H9 (cell line): ENCODE measurements at regions not wholly inside any gene's neighbourhood (a gene's known extent, or its start where the extent isn't known, plus 50 kb on each side); places are given as distances from the start of the nearest gene placed in this dataset.

Source experiments
- DNase-seq: peaks from one replicate; pipeline ENCODE4 v3.0.0-alpha.2; 2017
- H2AFZ ChIP-seq: one replicate; pipeline ENCODE4 v1.6.1; 2013; ENCODE audit warnings: mild to moderate bottlenecking, low read length, control low read depth, moderate library complexity
- H2AK5ac ChIP-seq: 2 replicates; pipeline ENCODE4 v1.6.1; 2013; ENCODE audit warnings: low read length, control low read depth, mixed read lengths; ENCODE audit not compliant: insufficient read length
- H2BK120ac ChIP-seq: one replicate; pipeline ENCODE4 v1.6.1; 2013; ENCODE audit warnings: low read depth, mild to moderate bottlenecking, low read length, control low read depth, inconsistent platforms; ENCODE audit not compliant: poor library complexity, severe bottlenecking
- H2BK12ac ChIP-seq: 2 replicates; pipeline ENCODE4 v1.6.1; 2013; ENCODE audit warnings: low read length, control low read depth, mixed read lengths, low read depth; ENCODE audit not compliant: insufficient read length
- H2BK15ac ChIP-seq: 2 replicates; pipeline ENCODE4 v1.6.1; 2013; ENCODE audit warnings: low read depth, low read length, control low read depth
- H2BK20ac ChIP-seq: one replicate; pipeline ENCODE4 v1.6.1; 2013; ENCODE audit warnings: low read depth, mild to moderate bottlenecking, low read length, control low read depth, inconsistent platforms; ENCODE audit not compliant: poor library complexity, severe bottlenecking
- H2BK5ac ChIP-seq: 2 replicates; pipeline ENCODE4 v1.6.1; 2013; ENCODE audit warnings: low read length, control low read depth, mixed read lengths; ENCODE audit not compliant: insufficient read length
- H3K14ac ChIP-seq: 2 replicates; pipeline ENCODE4 v1.6.1; 2013; ENCODE audit warnings: low read length, control low read depth; ENCODE audit not compliant: insufficient read depth
- H3K18ac ChIP-seq: 2 replicates; pipeline ENCODE4 v1.6.1; 2013; ENCODE audit warnings: low read depth, mild to moderate bottlenecking, mixed read lengths, low read length, control low read depth; ENCODE audit not compliant: insufficient read length
- H3K23ac ChIP-seq: 2 replicates; pipeline ENCODE4 v1.6.1; 2013; ENCODE audit warnings: low read length, control low read depth, mixed read lengths, low read depth; ENCODE audit not compliant: insufficient read length
- H3K23me2 ChIP-seq: 2 replicates; pipeline ENCODE4 v1.6.1; 2013; ENCODE audit warnings: low read depth, mild to moderate bottlenecking, mixed read lengths, low read length, control low read depth; ENCODE audit not compliant: insufficient read length, poor library complexity, severe bottlenecking
- H3K27ac ChIP-seq: 2 replicates; pipeline ENCODE4 v1.5.1; 2013; ENCODE audit warnings: low read length, control low read depth, mixed read lengths, low read depth; ENCODE audit not compliant: insufficient read length
- H3K27me3 ChIP-seq: 2 replicates; pipeline ENCODE4 v1.6.1; 2013; ENCODE audit warnings: low read length, control low read depth, inconsistent platforms; ENCODE audit not compliant: insufficient read depth
- H3K4ac ChIP-seq: 2 replicates; pipeline ENCODE4 v1.6.1; 2013; ENCODE audit warnings: low read depth, mild to moderate bottlenecking, control low read depth, inconsistent platforms, low read length, moderate library complexity
- H3K4me1 ChIP-seq: 2 replicates; pipeline ENCODE4 v1.6.1; 2013; ENCODE audit warnings: low read length, control low read depth, inconsistent platforms; ENCODE audit not compliant: insufficient read depth
- H3K4me2 ChIP-seq: 2 replicates; pipeline ENCODE4 v1.6.1; 2013; ENCODE audit warnings: low read length, control low read depth, mixed read lengths; ENCODE audit not compliant: insufficient read length, insufficient read depth
- H3K56ac ChIP-seq: 2 replicates; pipeline ENCODE4 v1.6.1; 2013; ENCODE audit warnings: low read depth, mild to moderate bottlenecking, mixed read lengths, low read length, control low read depth; ENCODE audit not compliant: insufficient read length
- H3K79me1 ChIP-seq: 2 replicates; pipeline ENCODE4 v1.6.1; 2013; ENCODE audit warnings: low read depth, mild to moderate bottlenecking, moderate library complexity, low read length, control low read depth, inconsistent platforms; ENCODE audit not compliant: insufficient read depth, poor library complexity, severe bottlenecking
- H3K79me2 ChIP-seq: 2 replicates; pipeline ENCODE4 v1.6.1; 2013; ENCODE audit warnings: low read length, control low read depth, inconsistent platforms; ENCODE audit not compliant: insufficient read depth
- H3K9ac ChIP-seq: 2 replicates; pipeline ENCODE4 v1.6.1; 2013; ENCODE audit warnings: low read length, control low read depth, mixed read lengths; ENCODE audit not compliant: insufficient read length; ENCODE audit errors: extremely low read depth
- H3K9me3 ChIP-seq: one replicate; pipeline ENCODE4 v1.6.1; 2013; ENCODE audit warnings: low read depth, low read length, inconsistent platforms; ENCODE audit not compliant: control insufficient read depth
- H3T11ph ChIP-seq: one replicate; pipeline ENCODE4 v1.6.1; 2013; ENCODE audit warnings: mild to moderate bottlenecking, low read length, control low read depth, inconsistent platforms
- H4K20me1 ChIP-seq: one replicate; pipeline ENCODE4 v1.6.1; 2013; ENCODE audit not compliant: control insufficient read depth, insufficient read length, insufficient read depth
- H4K5ac ChIP-seq: 2 replicates; pipeline ENCODE4 v1.6.1; 2013; ENCODE audit warnings: low read depth, mild to moderate bottlenecking, mixed read lengths, low read length, control low read depth; ENCODE audit not compliant: insufficient read length
- H4K8ac ChIP-seq: replicated peaks from 2 replicates; pipeline ENCODE4 v1.6.1; 2013; ENCODE audit warnings: low read length, control low read depth, mixed read lengths, low read depth; ENCODE audit not compliant: insufficient read length
- H4K91ac ChIP-seq: 2 replicates; pipeline ENCODE4 v1.6.1; 2013; ENCODE audit warnings: low read depth, mild to moderate bottlenecking, moderate library complexity, mixed read lengths, low read length, control low read depth; ENCODE audit not compliant: insufficient read length
- H3K27ac Mint-ChIP-seq, 3 experiments: 2 replicates in 2 of 3; 3 replicates in 1 of 3; pipeline ENCODE4 v1.8.0; 2020 to 2021; ENCODE audit warnings: mixed read lengths in 3 of 3, mild to moderate bottlenecking in 1 of 3, moderate library complexity in 1 of 3
- H3K27me3 Mint-ChIP-seq: 2 replicates; pipeline ENCODE4 v1.8.0; 2021; ENCODE audit warnings: low read depth, mild to moderate bottlenecking, moderate library complexity, mixed read lengths
- H3K36me3 Mint-ChIP-seq, 3 experiments: 2 replicates in 2 of 3; 3 replicates in 1 of 3; pipeline ENCODE4 v1.8.0; 2020 to 2021; ENCODE audit warnings: low read depth in 3 of 3, mixed read lengths in 3 of 3; ENCODE audit not compliant: insufficient read depth in 1 of 3
- H3K4me1 Mint-ChIP-seq, 2 experiments: 2 replicates each; pipeline ENCODE4 v1.8.0; 2020; ENCODE audit warnings: mixed read lengths in 2 of 2
- H3K4me3 Mint-ChIP-seq, 2 experiments: 2 replicates in 1 of 2; 3 replicates in 1 of 2; pipeline ENCODE4 v1.8.0; 2020 to 2021; ENCODE audit warnings: mild to moderate bottlenecking in 2 of 2, mixed read lengths in 2 of 2, moderate library complexity in 1 of 2
- H3K9me3 Mint-ChIP-seq, 2 experiments: 2 replicates in 1 of 2; 3 replicates in 1 of 2; pipeline ENCODE4 v1.8.0; 2020; ENCODE audit warnings: mild to moderate bottlenecking in 2 of 2, mixed read lengths in 2 of 2, moderate library complexity in 1 of 2
- CTCF ChIP-seq: fragments of 200-600 bp; sonication (generic); conservative IDR thresholded peaks from 3 replicates; pipeline ENCODE4 v1.8.0; 2021; ENCODE audit warnings: antibody characterized with exemption, mild to moderate bottlenecking
- WGBS: extraction: QIAGEN DNeasy Blood & Tissue Kit; methylation state at CpG from one replicate; pipeline ENCODE4 v1.1.7; 2013; ENCODE audit warnings: missing lambda C conversion rate, low lambda C conversion rate, mixed read lengths; ENCODE audit not compliant: insufficient read length; ENCODE audit errors: extremely low coverage; 5-methylcytosine and 5-hydroxymethylcytosine counted together

GRCh38 chrX:23187819-23188218, 146.8 kb upstream of the PTCHD1 start:
- no peak for DNase-seq
- Histone ChIP-seq H3K4me1 (no peaks in the 10 kb centered on the region), H4K5ac (no peak overlapping the region), H2AK5ac (no peak overlapping the region), H3K4ac (no peak overlapping the region), H4K8ac (no peak overlapping the region), H3K9me3 (no peaks in the 10 kb centered on the region), H3K56ac (no peak overlapping the region), H2BK12ac (no peak overlapping the region), H2BK5ac (no peak overlapping the region), H3K27ac (no peak overlapping the region), H3K23ac (no peak overlapping the region), H4K91ac (no peak overlapping the region), H2BK120ac (no peak overlapping the region), H3T11ph (no peak overlapping the region), H3K27me3 (no peaks in the 10 kb centered on the region), H3K4me2 (no peak overlapping the region), H2AFZ (no peak overlapping the region), H3K23me2 (no peaks in the 10 kb centered on the region), H3K18ac (no peak overlapping the region), H3K14ac (no peak overlapping the region), H4K20me1 (no peaks in the 10 kb centered on the region), H3K79me2 (no peaks in the 10 kb centered on the region), H3K79me1 (no peaks in the 10 kb centered on the region), H2BK20ac (no peak overlapping the region), H3K9ac (no peak overlapping the region), H2BK15ac (no peak overlapping the region)
- Mint-ChIP-seq H3K27me3 (no peaks in the 10 kb centered on the region), H3K4me1 (no peaks in the 10 kb centered on the region), H3K36me3 (no peaks in the 10 kb centered on the region), H3K27ac (no peak overlapping the region), H3K9me3 (peaks cover 0 to 13% of the 10 kb centered on the region in 2 experiments; a peak in 4 of 5 replicates), H3K4me3 (no peak overlapping the region)
- no peak for TF ChIP-seq CTCF
- no CpG with 5 or more reads among the region's 5 CpGs for WGBS
